WTC11 (cell line): ENCODE measurements at regions not wholly inside any gene's neighbourhood (a gene's known extent, or its start where the extent isn't known, plus 50 kb on each side); places are given as distances from the start of the nearest gene placed in this dataset.

Experiments
- ATF2 ChIP-seq: sonication (generic); formaldehyde crosslinking; IDR thresholded peaks from 2 replicates; pipeline ENCODE4 v1.8.1; 2022; ENCODE audit warnings: low read depth, missing genetic modification reagents, borderline replicate concordance
- CREM ChIP-seq: sonication (generic); formaldehyde crosslinking; IDR thresholded peaks from 2 replicates; pipeline ENCODE4 v1.8.1; 2022; ENCODE audit warnings: mild to moderate bottlenecking, missing genetic modification reagents, moderate library complexity
- E2F1 ChIP-seq: sonication (generic); formaldehyde crosslinking; IDR thresholded peaks from 2 replicates; pipeline ENCODE4 v1.8.0; 2022; ENCODE audit warnings: mild to moderate bottlenecking, missing genetic modification reagents
- FOXJ3 ChIP-seq: sonication (generic); formaldehyde crosslinking; IDR thresholded peaks from 2 replicates; pipeline ENCODE4 v1.9.0; 2021; ENCODE audit warnings: missing genetic modification reagents, mild to moderate bottlenecking, borderline replicate concordance
- JUN ChIP-seq: sonication (generic); formaldehyde crosslinking; IDR thresholded peaks from 2 replicates; pipeline ENCODE4 v1.8.0; 2023; ENCODE audit warnings: mild to moderate bottlenecking, missing genetic modification reagents
- NR2C2 ChIP-seq: sonication (generic); formaldehyde crosslinking; IDR thresholded peaks from 2 replicates; pipeline ENCODE4 v1.8.0; 2022; ENCODE audit warnings: mild to moderate bottlenecking, missing genetic modification reagents
- RELA ChIP-seq: sonication (generic); formaldehyde crosslinking; IDR thresholded peaks from 2 replicates; pipeline ENCODE4 v1.8.1; 2022; ENCODE audit warnings: missing genetic modification reagents, mild to moderate bottlenecking, borderline replicate concordance
- SP1 ChIP-seq: sonication (generic); formaldehyde crosslinking; conservative IDR thresholded peaks from 2 replicates; pipeline ENCODE4 v1.8.1; 2022; ENCODE audit warnings: missing genetic modification reagents
- TEAD4 ChIP-seq: sonication (generic); formaldehyde crosslinking; IDR thresholded peaks from 2 replicates; pipeline ENCODE4 v1.8.0; 2022; ENCODE audit warnings: mild to moderate bottlenecking, missing genetic modification reagents
- ZNF121 ChIP-seq: sonication (generic); formaldehyde crosslinking; IDR thresholded peaks from 2 replicates; pipeline ENCODE4 v1.8.0; 2023; ENCODE audit warnings: missing genetic modification reagents
- ZNF232 ChIP-seq: sonication (generic); formaldehyde crosslinking; IDR thresholded peaks from 2 replicates; pipeline ENCODE4 v1.8.0; 2022; ENCODE audit warnings: mild to moderate bottlenecking, missing genetic modification reagents
- TF ChIP-seq, protein P1 (sequence below): fragments of 200-600 bp; IDR thresholded peaks from 2 replicates; pipeline ENCODE4 v1.8.0; 2022; ENCODE audit warnings: antibody characterized with exemption

- TF ChIP-seq CREM (CRISPR knock-in tag), result 0 out of 2 replicates have a peak, but pooled peaks have one; percentile 39
- no peak for TF ChIP-seq FOXJ3
- TF ChIP-seq, protein P1, sequence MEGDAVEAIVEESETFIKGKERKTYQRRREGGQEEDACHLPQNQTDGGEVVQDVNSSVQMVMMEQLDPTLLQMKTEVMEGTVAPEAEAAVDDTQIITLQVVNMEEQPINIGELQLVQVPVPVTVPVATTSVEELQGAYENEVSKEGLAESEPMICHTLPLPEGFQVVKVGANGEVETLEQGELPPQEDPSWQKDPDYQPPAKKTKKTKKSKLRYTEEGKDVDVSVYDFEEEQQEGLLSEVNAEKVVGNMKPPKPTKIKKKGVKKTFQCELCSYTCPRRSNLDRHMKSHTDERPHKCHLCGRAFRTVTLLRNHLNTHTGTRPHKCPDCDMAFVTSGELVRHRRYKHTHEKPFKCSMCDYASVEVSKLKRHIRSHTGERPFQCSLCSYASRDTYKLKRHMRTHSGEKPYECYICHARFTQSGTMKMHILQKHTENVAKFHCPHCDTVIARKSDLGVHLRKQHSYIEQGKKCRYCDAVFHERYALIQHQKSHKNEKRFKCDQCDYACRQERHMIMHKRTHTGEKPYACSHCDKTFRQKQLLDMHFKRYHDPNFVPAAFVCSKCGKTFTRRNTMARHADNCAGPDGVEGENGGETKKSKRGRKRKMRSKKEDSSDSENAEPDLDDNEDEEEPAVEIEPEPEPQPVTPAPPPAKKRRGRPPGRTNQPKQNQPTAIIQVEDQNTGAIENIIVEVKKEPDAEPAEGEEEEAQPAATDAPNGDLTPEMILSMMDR, result no peak
- no peak for TF ChIP-seq ZNF121 (CRISPR knock-in tag)
- no peak for TF ChIP-seq NR2C2
- no peak for TF ChIP-seq RELA (CRISPR knock-in tag)
- no peak for TF ChIP-seq E2F1 (CRISPR knock-in tag)
- no peak for TF ChIP-seq ZNF232 (CRISPR knock-in tag)
- TF ChIP-seq JUN, result no peak
- TF ChIP-seq ATF2 (CRISPR knock-in tag), result no peak
- no peak for TF ChIP-seq TEAD4 (CRISPR knock-in tag)
- no peak for TF ChIP-seq SP1 (CRISPR knock-in tag)
These were observed 204.7 kb upstream of the CIBAR2 start for GRCh38 chr16:85316944-85317343.
